Cardiac fibroblast (primary cell): ENCODE measurements at regions not wholly inside any gene's neighbourhood (a gene's known extent, or its start where the extent isn't known, plus 50 kb on each side); places are given as distances from the start of the nearest gene placed in this dataset.
"Not testable (repeated sequence)": the region's sequence is repeated elsewhere in the genome, so short reads cannot be mapped to it uniquely, and the experiment has no call there.

Experiments used
- DNase-seq, 2 donors: peaks; one replicate each; pipeline versions ENCODE4 v3.0.0 to v3.0.0-alpha.2; 2010; ENCODE audit warnings: low read depth in 2 of 2
- H3K4me3 ChIP-seq, 2 donors: replicated peaks in 1 of 2; 1 replicate in 1 of 2; 2 replicates in 1 of 2; pipeline ENCODE4 v1.5.1; 2011; ENCODE audit warnings: low read depth in 2 of 2, low read length in 2 of 2, mild to moderate bottlenecking in 2 of 2, moderate library complexity in 1 of 2
- CTCF ChIP-seq: IDR thresholded peaks from one replicate; pipeline ENCODE4 v1.5.1; 2011; ENCODE audit warnings: low read depth, mild to moderate bottlenecking, low read length, inconsistent platforms

- no peak overlapping the region for H3K4me3 ChIP-seq
- peak; percentile 20 for TF ChIP-seq CTCF
- DNase-seq: peak in 1 of 2 donors; percentile 22
Observed at GRCh38 chr7:142523821-142524460, 225.3 kb upstream of the PRSS1 start.

GRCh38 chr7:142522735-142523134, 226.5 kb upstream of the PRSS1 start:
- TF ChIP-seq CTCF: no peak
- DNase-seq: no peak
- H3K4me3 ChIP-seq: no peak overlapping the region

- peak; percentile 67 for TF ChIP-seq CTCF
- not testable (repeated sequence) for H3K4me3 ChIP-seq
Observed at GRCh38 chr7:142520885-142521284, 228.4 kb upstream of the PRSS1 start.

GRCh38 chr7:142520455-142520854, 228.8 kb upstream of the PRSS1 start:
- not testable (repeated sequence) for H3K4me3 ChIP-seq, DNase-seq

More at GRCh38 chr7:142520885-142521284, 228.4 kb upstream of the PRSS1 start:
- peak; percentile 14 to 21 for DNase-seq

- no peak overlapping the region for H3K4me3 ChIP-seq
- peak in 1 of 2 donors; percentile 12 for DNase-seq
- no peak for TF ChIP-seq CTCF
Observed at GRCh38 chr7:142519079-142520078, 229.9 kb upstream of the PRSS1 start.

GRCh38 chr7:142516038-142516501, 233.2 kb upstream of the PRSS1 start:
- peak; percentile 81 for TF ChIP-seq CTCF
- DNase-seq: peak; percentile 79
- H3K4me3 ChIP-seq: no peak overlapping the region

GRCh38 chr7:142514716-142515115, 234.6 kb upstream of the PRSS1 start:
- H3K4me3 ChIP-seq: not testable (repeated sequence)
- peak in 1 of 2 donors; percentile 25 for DNase-seq
